Suppressor macrophage treated with lipopolysaccharide for 4 hours (primary cell): ENCODE measurements at regions not wholly inside any gene's neighbourhood (a gene's known extent, or its start where the extent isn't known, plus 50 kb on each side); places are given as distances from the start of the nearest gene placed in this dataset.
"Not testable (repeated sequence)": the region's sequence is repeated elsewhere in the genome, so short reads cannot be mapped to it uniquely, and the experiment has no call there.

Source experiments
- DNase-seq: peaks from one replicate; pipeline ENCODE4 v3.0.0-alpha.2; 2020

- not testable (repeated sequence) for DNase-seq
Measured at GRCh38 chr21:5013455-5014304, 5507.7 kb upstream of the TPTE start.

- not testable (repeated sequence) for DNase-seq
Measured at GRCh38 chr21:5015187-5015586, 5506.2 kb upstream of the TPTE start.

DNA sequence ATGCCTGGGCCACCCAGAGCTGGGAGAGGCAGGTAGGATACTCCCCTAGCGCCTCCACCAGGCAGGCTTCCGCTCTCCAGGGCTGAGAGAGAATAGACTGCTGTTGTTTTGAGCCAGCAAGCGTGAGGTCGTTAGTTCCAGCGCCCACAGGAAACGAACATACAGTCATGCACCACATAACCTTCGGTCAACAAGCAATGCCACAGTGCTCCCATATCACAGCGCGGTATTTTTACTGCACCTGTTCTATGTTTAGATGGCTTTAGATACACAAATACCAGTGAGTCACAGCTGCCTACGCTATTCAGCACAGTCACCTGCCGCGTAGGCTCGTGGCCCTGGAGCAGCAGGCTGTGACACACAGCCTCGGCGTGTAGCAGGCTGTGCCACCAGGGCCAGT lies 5502.3 kb upstream of the TPTE start:
- not testable (repeated sequence) for DNase-seq

- DNase-seq, result not testable (repeated sequence)
Measured at GRCh38 chr21:5021815-5022214, 5499.6 kb upstream of the TPTE start.

DNA sequence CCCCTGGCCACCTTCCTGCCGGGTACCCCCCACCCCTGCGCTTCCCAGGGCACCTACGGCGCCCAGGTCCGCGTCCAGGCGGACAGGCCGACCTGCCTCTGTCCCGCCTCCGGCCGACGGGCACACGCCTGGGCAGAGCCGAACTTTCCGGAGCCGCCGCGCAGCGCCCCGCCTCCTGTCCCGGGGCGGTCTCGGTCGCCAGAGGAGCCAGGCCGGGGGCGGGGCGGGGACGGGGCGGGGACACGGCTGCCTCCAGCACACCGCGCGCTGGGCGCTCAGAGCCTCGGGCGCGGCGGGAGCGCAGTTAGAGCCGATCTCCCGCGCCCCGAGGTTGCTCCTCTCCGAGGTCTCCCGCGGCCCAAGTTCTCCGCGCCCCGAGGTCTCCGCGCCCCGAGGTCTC lies 5499.1 kb upstream of the TPTE start:
- not testable (repeated sequence) for DNase-seq

- not testable (repeated sequence) for DNase-seq
Measured at GRCh38 chr21:5022748-5023147, 5498.6 kb upstream of the TPTE start.

DNA sequence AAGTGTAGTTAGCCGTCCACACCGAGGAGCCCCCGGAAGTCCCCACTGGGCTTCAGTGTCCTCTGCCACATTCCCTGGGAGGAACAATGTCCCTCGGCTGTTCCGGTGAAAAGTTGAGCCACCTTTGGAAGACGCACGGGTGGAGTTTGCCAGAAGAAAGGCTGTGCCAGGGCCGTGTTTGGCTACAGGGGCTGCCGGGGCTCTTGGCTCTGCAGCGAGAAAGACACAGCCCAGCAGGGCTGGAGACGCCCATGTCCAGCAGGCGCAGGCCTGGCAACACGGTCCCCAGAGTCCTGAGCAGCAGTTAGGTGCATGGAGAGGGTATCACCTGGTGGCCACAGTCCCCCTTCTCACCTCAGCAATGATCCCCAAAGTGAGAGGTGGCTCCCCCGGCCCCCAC lies 5486.2 kb upstream of the TPTE start:
- DNase-seq, result not testable (repeated sequence)

- DNase-seq, result not testable (repeated sequence)
Measured at GRCh38 chr21:5035587-5035986, 5485.8 kb upstream of the TPTE start.

- not testable (repeated sequence) for DNase-seq
Measured at GRCh38 chr21:5037606-5038331, 5483.6 kb upstream of the TPTE start.

GRCh38 chr21:5039926-5040325 lies 5481.5 kb upstream of the TPTE start:
- DNase-seq, result not testable (repeated sequence)

GRCh38 chr21:5042583-5042982 lies 5478.8 kb upstream of the TPTE start:
- DNase-seq, result not testable (repeated sequence)

GRCh38 chr21:5044812-5045211 lies 5476.6 kb upstream of the TPTE start:
- not testable (repeated sequence) for DNase-seq

DNA sequence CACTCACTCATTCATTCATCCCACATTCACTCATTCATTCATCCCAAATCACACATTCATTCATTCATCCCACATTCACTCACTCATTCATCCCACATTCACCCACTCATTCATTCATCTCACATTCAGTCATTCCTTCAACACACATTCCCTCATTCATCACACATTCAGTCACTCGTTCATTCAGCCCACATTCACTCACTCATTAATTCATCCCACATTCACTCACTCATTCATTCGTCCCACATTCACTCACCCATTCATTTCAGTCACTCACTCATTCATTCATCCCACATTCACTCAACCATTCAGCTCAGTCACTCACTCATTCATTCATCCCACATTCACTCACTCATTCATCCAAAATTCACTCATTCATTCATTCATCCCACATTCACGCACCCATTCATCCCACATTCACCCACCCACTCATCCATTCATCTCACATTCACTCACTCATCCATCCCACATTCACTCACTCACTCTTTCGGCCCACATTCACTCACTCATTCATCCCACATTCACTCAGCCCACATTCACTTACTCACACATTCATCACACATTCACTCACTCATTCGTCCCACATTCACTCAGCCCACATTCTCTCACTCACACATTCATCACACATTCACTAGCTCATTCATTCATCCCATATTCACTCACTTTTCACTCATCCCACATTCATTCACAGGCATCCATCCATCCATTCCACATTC lies 5469.9 kb upstream of the TPTE start:
- DNase-seq, result not testable (repeated sequence)

GRCh38 chr21:5055027-5055754 lies 5466.2 kb upstream of the TPTE start:
- DNase-seq, result not testable (repeated sequence)

- not testable (repeated sequence) for DNase-seq
Measured at GRCh38 chr21:5055996-5056962, 5465.1 kb upstream of the TPTE start.

DNA sequence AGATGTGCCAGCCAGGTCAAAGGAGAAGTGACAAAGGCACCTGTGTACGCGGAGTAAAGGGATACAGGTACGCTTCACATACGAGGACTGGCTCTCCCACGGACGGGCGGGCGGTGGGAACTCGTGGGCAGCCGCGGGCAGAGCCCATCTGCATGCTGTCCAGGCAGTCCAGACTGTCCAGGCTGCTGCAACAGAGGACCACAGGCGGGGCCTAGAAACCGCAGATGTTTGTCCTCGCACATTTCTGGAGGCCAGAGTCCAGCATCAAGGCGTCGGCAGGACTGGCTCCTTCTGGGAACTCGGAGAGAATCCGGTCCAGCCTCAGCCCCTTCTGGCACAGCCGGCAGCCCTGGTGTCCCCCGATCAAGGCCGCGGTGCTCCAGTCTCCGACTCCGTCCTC lies 5464.3 kb upstream of the TPTE start:
- DNase-seq, result not testable (repeated sequence)

DNA sequence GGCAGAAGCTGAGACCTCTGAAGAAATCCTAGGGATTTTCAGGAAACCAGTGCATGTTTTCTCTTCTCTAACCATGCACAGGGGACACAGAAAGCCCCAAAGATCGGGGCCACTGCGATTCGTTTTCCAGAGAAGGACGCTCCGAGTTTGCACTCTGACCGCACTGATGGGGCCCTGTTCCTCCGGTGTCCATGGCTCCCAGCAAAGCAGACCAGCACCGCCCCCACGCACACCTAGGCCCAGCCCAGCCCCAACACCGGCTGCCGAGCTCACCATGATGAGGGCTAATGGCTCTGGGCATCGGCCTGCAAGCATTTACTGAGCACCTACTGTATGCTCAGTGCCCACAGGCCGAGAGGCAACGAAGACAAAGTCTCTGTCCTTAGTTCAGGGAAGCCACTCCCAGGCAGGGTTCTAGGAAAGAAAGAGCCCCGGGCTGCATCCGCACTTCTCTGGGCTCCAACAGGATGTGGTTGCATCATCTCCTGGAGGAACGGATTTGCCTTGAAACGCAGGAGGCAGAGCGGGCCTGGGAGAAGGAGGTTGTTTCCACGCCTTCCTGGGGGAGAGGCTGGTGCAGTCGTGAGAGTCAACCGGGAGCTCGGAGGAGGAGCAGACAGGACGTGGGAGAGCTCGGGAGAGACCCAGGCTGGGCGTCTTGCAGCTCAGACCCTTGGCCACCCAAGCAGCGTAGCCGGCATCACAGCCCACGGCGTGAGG lies 5460.9 kb upstream of the TPTE start:
- not testable (repeated sequence) for DNase-seq

- not testable (repeated sequence) for DNase-seq
Measured at GRCh38 chr21:5064581-5065142, 5456.7 kb upstream of the TPTE start.

GRCh38 chr21:5065240-5066211 lies 5455.9 kb upstream of the TPTE start:
- peak; percentile 80 for DNase-seq
